B cell (primary cell): ENCODE measurements at regions not wholly inside any gene's neighbourhood (a gene's known extent, or its start where the extent isn't known, plus 50 kb on each side); places are given as distances from the start of the nearest gene placed in this dataset.

ENCODE experiments used
- ATAC-seq: fragments of 200-7000 bp; cut with Tn5 transposase; one replicate; pipeline ENCODE4 v1.10.0; 2021; ENCODE audit warnings: low read depth, mild to moderate bottlenecking, moderate number of reproducible peaks, moderate library complexity
- CTCF ChIA-PET: fragments of 350-600 bp; sonication (Branson Sonifier 250); formaldehyde crosslinking; loops from one replicate; lab custom pipeline; 2021; ENCODE audit warnings: antibody characterized with exemption, inconsistent platforms; lab: Charles Lee
- POLR2A ChIA-PET: fragments of 350-600 bp; sonication (Branson Sonifier 250); formaldehyde crosslinking; loops from one replicate; lab custom pipeline; 2021; ENCODE audit warnings: antibody characterized with exemption; lab: Charles Lee
- DNase-seq: peaks from one replicate; pipeline ENCODE4 v3.0.0; 2013
- H2AFZ ChIP-seq: 2 replicates; pipeline ENCODE4 v1.6.1; 2012; ENCODE audit warnings: mild to moderate bottlenecking, low read depth, low read length; ENCODE audit not compliant: insufficient read depth, poor library complexity, severe bottlenecking
- H3K27ac ChIP-seq, 2 donors: 1 replicate in 1 of 2; 2 replicates in 1 of 2; pipeline ENCODE4 v1.5.1; 2012 to 2013; ENCODE audit warnings: low read length in 2 of 2, mild to moderate bottlenecking in 2 of 2, moderate library complexity in 1 of 2
- H3K27me3 ChIP-seq, 4 experiments: fragments of 200-600 bp in 1 of 4; sonication (generic) in 1 of 4; replicated peaks in 1 of 4; 1 replicate in 2 of 4; 2 replicates in 2 of 4; pipeline versions ENCODE4 v1.6.1 to v1.7.0; 2013 to 2016; ENCODE audit warnings: low read length in 3 of 4, mild to moderate bottlenecking in 2 of 4, mixed read lengths in 1 of 4, moderate library complexity in 1 of 4; ENCODE audit not compliant: insufficient read depth in 4 of 4, control insufficient read depth in 3 of 4; ENCODE audit errors: control extremely low read depth in 1 of 4
- H3K36me3 ChIP-seq, 2 experiments: replicated peaks in 1 of 2; 1 replicate in 1 of 2; 2 replicates in 1 of 2; pipeline versions ENCODE4 v1.6.1 to v1.7.1; 2013; ENCODE audit warnings: low read length in 1 of 2; ENCODE audit not compliant: insufficient read depth in 2 of 2, control insufficient read depth in 1 of 2; ENCODE audit errors: control extremely low read depth in 1 of 2, extremely low read depth in 1 of 2
- H3K4me1 ChIP-seq, 2 donors: fragments of 200-600 bp in 1 of 2; sonication (generic) in 1 of 2; 1 replicate in 1 of 2; 2 replicates in 1 of 2; pipeline versions ENCODE4 v1.5.1 to v1.6.1; 2013 to 2017; ENCODE audit warnings: low read length in 2 of 2; ENCODE audit not compliant: control insufficient read depth in 2 of 2, insufficient read depth in 2 of 2
- H3K4me2 ChIP-seq: replicated peaks from 2 replicates; pipeline ENCODE3; 2012; ENCODE audit warnings: mild to moderate bottlenecking, low read depth, low read length; ENCODE audit not compliant: poor library complexity, severe bottlenecking
- H3K4me3 ChIP-seq, 5 experiments: fragments of 200-600 bp in 1 of 5; sonication (generic) in 1 of 5; 1 replicate in 3 of 5; 2 replicates in 2 of 5; pipeline versions ENCODE4 v1.5.1 to v1.7.0; 2011 to 2016; ENCODE audit warnings: low read length in 4 of 5, mild to moderate bottlenecking in 4 of 5, low read depth in 2 of 5, control low read depth in 1 of 5, moderate library complexity in 1 of 5; ENCODE audit not compliant: insufficient read depth in 1 of 5; ENCODE audit errors: control extremely low read depth in 1 of 5, extremely low read depth in 1 of 5
- H3K79me2 ChIP-seq: fragments of 200-600 bp; sonication (generic); one replicate; pipeline ENCODE4 v1.6.0; 2016; ENCODE audit warnings: low read length; ENCODE audit not compliant: control insufficient read depth, insufficient read depth
- H3K9ac ChIP-seq: fragments of 200-600 bp; sonication (generic); 2 replicates; pipeline ENCODE4 v1.6.1; 2017; ENCODE audit warnings: mild to moderate bottlenecking, low read length, moderate library complexity
- H3K9me3 ChIP-seq, 3 donors: one replicate each; pipeline versions ENCODE4 v1.6.1 to v1.7.1; 2013; ENCODE audit warnings: low read length in 2 of 3; ENCODE audit not compliant: control insufficient read depth in 2 of 3, insufficient read depth in 1 of 3; ENCODE audit errors: control extremely low read depth in 1 of 3
- H4K20me1 ChIP-seq: 2 replicates; pipeline ENCODE4 v1.6.0; 2012; ENCODE audit warnings: mild to moderate bottlenecking, low read length; ENCODE audit not compliant: insufficient read depth, control insufficient read depth, poor library complexity, severe bottlenecking
- H3K27ac Mint-ChIP-seq: one replicate; pipeline ENCODE4 v1.8.0; 2021; ENCODE audit warnings: mixed read lengths
- H3K27me3 Mint-ChIP-seq: one replicate; pipeline ENCODE4 v1.8.0; 2021; ENCODE audit warnings: mixed read lengths
- H3K4me1 Mint-ChIP-seq: one replicate; pipeline ENCODE4 v1.8.0; 2021; ENCODE audit warnings: mixed read lengths
- H3K4me3 Mint-ChIP-seq: one replicate; pipeline ENCODE4 v1.8.0; 2021; ENCODE audit warnings: mixed read lengths
- H3K9me3 Mint-ChIP-seq: one replicate; pipeline ENCODE4 v1.8.0; 2022; ENCODE audit warnings: mixed read lengths; ENCODE audit not compliant: insufficient read depth
- EZH2 ChIP-seq: IDR thresholded peaks from 2 replicates; pipeline ENCODE4 v1.6.1; 2012; ENCODE audit warnings: borderline replicate concordance, low read depth, mild to moderate bottlenecking, moderate library complexity, low read length; ENCODE audit not compliant: insufficient read depth, poor library complexity, severe bottlenecking
- WGBS: methylation state at CpG from one replicate; pipeline ENCODE4 v1.1.5; 2013; ENCODE audit warnings: missing lambda C conversion rate; ENCODE audit not compliant: insufficient coverage; 5-methylcytosine and 5-hydroxymethylcytosine counted together
- intact Hi-C: fragments of 100-400 bp; cut with micrococcal nuclease; formaldehyde crosslinking; loops from one replicate; pipeline ENCODE4 v1.10.0; 2022
- TF ChIP-seq, protein P1 (sequence below): fragments of 200-600 bp; IDR thresholded peaks from one replicate; pipeline ENCODE4 v1.8.0; 2022; ENCODE audit warnings: antibody characterized with exemption, mild to moderate bottlenecking

GRCh38 chr7:28297801-28298459 is 114.4 kb upstream of the CREB5 start:
- Mint-ChIP-seq H3K27ac (peak overlapping the region; percentile 76), H3K4me3 (peak overlapping the region; percentile 30), H3K27me3 (no peaks in the 10 kb centered on the region), H3K9me3 (no peaks in the 10 kb centered on the region), H3K4me1 (peaks cover 19% of the 10 kb centered on the region)
- DNase-seq (peak; percentile 66), ATAC-seq (peak; percentile 89)
- Histone ChIP-seq H3K27ac (peak overlapping the region; percentile 22 to 29), H3K4me2 (peak overlapping the region; percentile 48), H3K79me2 (no peaks in the 10 kb centered on the region), H3K36me3 (no peaks in the 10 kb centered on the region), H4K20me1 (no peaks in the 10 kb centered on the region), H3K4me1 (peaks cover 15 to 17% of the 10 kb centered on the region in 2 donors), H2AFZ (peak overlapping the region; percentile 12), H3K9ac (no peak overlapping the region), H3K4me3 (no peak overlapping the region), H3K9me3 (no peaks in the 10 kb centered on the region), H3K27me3 (no peaks in the 10 kb centered on the region)
- intact Hi-C loops: no loop called here
- CTCF ChIA-PET: interaction anchor here (0.9 to 1.6 kb wide), 3 partner anchors 28 to 155 kb away, joined by 3 to 5 read pairs (median 3); no protein-coding TSS in a partner anchor
- no CpG with 5 or more reads among the region's 4 CpGs for WGBS
- TF ChIP-seq, protein P1, sequence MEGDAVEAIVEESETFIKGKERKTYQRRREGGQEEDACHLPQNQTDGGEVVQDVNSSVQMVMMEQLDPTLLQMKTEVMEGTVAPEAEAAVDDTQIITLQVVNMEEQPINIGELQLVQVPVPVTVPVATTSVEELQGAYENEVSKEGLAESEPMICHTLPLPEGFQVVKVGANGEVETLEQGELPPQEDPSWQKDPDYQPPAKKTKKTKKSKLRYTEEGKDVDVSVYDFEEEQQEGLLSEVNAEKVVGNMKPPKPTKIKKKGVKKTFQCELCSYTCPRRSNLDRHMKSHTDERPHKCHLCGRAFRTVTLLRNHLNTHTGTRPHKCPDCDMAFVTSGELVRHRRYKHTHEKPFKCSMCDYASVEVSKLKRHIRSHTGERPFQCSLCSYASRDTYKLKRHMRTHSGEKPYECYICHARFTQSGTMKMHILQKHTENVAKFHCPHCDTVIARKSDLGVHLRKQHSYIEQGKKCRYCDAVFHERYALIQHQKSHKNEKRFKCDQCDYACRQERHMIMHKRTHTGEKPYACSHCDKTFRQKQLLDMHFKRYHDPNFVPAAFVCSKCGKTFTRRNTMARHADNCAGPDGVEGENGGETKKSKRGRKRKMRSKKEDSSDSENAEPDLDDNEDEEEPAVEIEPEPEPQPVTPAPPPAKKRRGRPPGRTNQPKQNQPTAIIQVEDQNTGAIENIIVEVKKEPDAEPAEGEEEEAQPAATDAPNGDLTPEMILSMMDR: no peak
- no peak for TF ChIP-seq EZH2
- POLR2A ChIA-PET: no interaction called here

GRCh38 chr7:28298870-28299518 is 113.3 kb upstream of the CREB5 start:
- WGBS: 74% methylated on average over 6 of the region's 7 CpGs
- Histone ChIP-seq H2AFZ (no peak overlapping the region), H3K4me2 (no peak overlapping the region), H3K27me3 (no peaks in the 10 kb centered on the region), H3K4me3 (no peak overlapping the region), H3K9ac (no peak overlapping the region), H4K20me1 (no peaks in the 10 kb centered on the region), H3K4me1 (peaks cover 15% of the 10 kb centered on the region in 2 donors), H3K9me3 (no peaks in the 10 kb centered on the region), H3K36me3 (no peaks in the 10 kb centered on the region), H3K27ac (no peak overlapping the region), H3K79me2 (no peaks in the 10 kb centered on the region)
- no peaks in the 10 kb centered on the region for H3K9me3 Mint-ChIP-seq
- TF ChIP-seq, protein P1: no peak
- H3K4me1 Mint-ChIP-seq: peaks cover 15% of the 10 kb centered on the region
- intact Hi-C loops: no loop called here
- no peak overlapping the region for H3K27ac Mint-ChIP-seq
- POLR2A ChIA-PET: no interaction called here
- ATAC-seq: no peak
- no peak overlapping the region for H3K4me3 Mint-ChIP-seq
- H3K27me3 Mint-ChIP-seq: no peaks in the 10 kb centered on the region
- no peak for DNase-seq
- CTCF ChIA-PET: interaction anchor here (1.6 kb wide), 1 partner anchor 31 kb away, joined by 3 read pairs; no protein-coding TSS in a partner anchor
